NB4 (cell line): ENCODE measurements at regions not wholly inside any gene's neighbourhood (a gene's known extent, or its start where the extent isn't known, plus 50 kb on each side); places are given as distances from the start of the nearest gene placed in this dataset.

Source experiments
- DNase-seq: peaks from one replicate; pipeline ENCODE4 v3.0.0; 2010; ENCODE audit warnings: low read depth
- H3K4me3 ChIP-seq: one replicate; pipeline ENCODE4 v1.5.1; 2011; ENCODE audit warnings: mild to moderate bottlenecking, low read depth, low read length, moderate library complexity
- MYC ChIP-seq: IDR thresholded peaks from 2 replicates; pipeline ENCODE4 v1.6.1; 2011; ENCODE audit warnings: low read depth, low read length
- POLR2A ChIP-seq: IDR thresholded peaks from 2 replicates; pipeline ENCODE4 v1.6.1; 2011; ENCODE audit warnings: mild to moderate bottlenecking; ENCODE audit not compliant: insufficient read length; ENCODE audit errors: extremely low read depth
- TF ChIP-seq, protein P1 (sequence below): IDR thresholded peaks from one replicate; pipeline ENCODE4 v1.5.1; 2012; ENCODE audit warnings: low read depth, low read length
- TF ChIP-seq, protein P2 (sequence below): IDR thresholded peaks from 2 replicates; pipeline ENCODE4 v1.6.1; 2011; ENCODE audit warnings: low read depth, low read length

DNA sequence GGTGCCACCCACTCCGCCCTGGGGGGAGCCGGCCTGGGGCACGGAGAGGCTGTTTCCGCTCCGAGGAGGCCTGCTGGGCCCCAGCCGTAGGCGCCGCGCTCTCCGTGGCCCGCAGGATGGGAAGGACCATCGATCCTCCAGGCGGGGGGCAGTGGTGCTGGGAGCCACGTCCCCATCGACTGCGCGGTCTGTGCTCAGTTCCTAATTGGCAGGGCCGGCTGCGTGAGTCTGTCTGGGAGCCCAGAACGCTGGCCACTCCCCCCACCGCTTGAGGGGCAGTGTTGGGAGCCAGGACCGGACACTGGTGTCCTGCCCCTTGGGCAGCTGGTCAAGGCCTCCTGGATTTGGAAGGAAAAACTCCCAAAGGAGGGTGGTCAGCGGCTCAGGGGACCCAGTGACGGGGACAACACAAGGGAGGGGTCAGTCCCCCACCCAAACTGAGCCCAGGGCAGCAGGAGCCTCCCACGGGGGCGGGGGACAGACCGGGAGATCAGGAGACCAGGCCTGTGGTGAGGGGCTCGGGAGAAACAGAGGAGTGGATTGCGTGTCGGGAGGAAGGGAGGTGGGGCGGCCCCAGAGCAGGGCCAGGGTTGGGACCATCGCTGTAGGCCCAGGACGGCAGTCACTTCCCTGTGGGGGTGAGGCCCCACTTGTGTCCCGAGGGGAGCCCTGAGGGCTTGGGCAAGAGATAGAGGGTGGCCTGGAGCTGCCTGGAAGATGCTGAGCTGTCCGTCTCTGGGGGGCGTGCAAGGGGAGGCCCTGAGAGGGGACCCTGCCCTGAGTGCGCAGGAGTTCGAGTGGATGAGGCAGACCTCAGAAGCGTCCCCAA is 89.0 kb downstream of the UNCX start:
- no peak overlapping the region for H3K4me3 ChIP-seq
- DNase-seq: peak; percentile 45
- TF ChIP-seq, protein P1, sequence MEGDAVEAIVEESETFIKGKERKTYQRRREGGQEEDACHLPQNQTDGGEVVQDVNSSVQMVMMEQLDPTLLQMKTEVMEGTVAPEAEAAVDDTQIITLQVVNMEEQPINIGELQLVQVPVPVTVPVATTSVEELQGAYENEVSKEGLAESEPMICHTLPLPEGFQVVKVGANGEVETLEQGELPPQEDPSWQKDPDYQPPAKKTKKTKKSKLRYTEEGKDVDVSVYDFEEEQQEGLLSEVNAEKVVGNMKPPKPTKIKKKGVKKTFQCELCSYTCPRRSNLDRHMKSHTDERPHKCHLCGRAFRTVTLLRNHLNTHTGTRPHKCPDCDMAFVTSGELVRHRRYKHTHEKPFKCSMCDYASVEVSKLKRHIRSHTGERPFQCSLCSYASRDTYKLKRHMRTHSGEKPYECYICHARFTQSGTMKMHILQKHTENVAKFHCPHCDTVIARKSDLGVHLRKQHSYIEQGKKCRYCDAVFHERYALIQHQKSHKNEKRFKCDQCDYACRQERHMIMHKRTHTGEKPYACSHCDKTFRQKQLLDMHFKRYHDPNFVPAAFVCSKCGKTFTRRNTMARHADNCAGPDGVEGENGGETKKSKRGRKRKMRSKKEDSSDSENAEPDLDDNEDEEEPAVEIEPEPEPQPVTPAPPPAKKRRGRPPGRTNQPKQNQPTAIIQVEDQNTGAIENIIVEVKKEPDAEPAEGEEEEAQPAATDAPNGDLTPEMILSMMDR: no peak
- TF ChIP-seq MYC: no peak
- no peak for TF ChIP-seq POLR2A
- TF ChIP-seq, protein P2, sequence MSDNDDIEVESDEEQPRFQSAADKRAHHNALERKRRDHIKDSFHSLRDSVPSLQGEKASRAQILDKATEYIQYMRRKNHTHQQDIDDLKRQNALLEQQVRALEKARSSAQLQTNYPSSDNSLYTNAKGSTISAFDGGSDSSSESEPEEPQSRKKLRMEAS: no peak

DNA sequence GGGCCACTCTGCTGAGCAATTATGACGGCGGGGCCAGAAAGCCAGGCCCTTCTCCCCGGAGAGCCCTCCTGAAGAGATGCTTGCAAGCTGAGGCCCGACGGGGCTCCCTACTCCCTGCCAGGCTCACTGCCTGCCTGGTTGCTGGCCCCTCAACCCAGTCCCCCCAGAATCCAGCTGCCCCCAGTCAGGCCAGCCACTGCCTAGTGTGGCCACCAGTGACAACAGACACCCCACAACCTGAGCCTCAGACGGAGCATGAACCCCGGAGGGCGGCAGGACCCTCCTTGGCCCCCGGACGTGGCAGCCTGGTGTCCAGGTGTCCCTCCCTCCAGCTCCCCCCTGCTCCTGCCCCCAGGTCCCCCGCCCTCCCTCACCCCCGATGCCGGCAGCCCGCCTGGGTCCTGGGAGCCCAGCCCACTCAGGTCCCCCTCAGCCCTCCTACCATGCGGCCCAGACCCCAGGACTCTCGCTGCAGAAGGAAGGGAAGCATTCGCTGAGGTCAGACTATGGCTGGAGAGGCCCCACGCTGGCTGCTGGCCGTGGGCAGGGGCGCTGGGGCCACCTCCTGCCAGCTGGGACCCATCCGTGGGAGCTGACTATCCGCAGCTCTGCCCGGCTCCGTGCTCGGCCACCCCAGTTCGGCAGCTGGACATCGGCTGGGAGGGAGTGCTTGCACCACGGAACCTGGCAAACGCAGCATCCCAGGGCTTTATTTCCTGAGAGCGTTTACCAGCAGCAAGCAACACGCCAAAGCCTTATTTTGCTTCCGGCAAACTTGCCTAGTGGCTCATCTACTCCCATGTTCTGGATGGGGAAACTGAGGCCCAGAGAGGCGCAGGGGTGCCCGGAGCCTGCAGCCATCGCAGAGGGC is 89.8 kb downstream of the UNCX start:
- no peak overlapping the region for H3K4me3 ChIP-seq
- no peak for DNase-seq
- TF ChIP-seq MYC (no peak), POLR2A (no peak)
- TF ChIP-seq, protein P2: no peak

GRCh38 chr7:1323178-1324027 is 90.7 kb downstream of the UNCX start:
- no peak for DNase-seq
- TF ChIP-seq, protein P1: no peak
- no peak for TF ChIP-seq POLR2A
- TF ChIP-seq, protein P2: no peak
- no peak for TF ChIP-seq MYC
- no peak overlapping the region for H3K4me3 ChIP-seq

DNA sequence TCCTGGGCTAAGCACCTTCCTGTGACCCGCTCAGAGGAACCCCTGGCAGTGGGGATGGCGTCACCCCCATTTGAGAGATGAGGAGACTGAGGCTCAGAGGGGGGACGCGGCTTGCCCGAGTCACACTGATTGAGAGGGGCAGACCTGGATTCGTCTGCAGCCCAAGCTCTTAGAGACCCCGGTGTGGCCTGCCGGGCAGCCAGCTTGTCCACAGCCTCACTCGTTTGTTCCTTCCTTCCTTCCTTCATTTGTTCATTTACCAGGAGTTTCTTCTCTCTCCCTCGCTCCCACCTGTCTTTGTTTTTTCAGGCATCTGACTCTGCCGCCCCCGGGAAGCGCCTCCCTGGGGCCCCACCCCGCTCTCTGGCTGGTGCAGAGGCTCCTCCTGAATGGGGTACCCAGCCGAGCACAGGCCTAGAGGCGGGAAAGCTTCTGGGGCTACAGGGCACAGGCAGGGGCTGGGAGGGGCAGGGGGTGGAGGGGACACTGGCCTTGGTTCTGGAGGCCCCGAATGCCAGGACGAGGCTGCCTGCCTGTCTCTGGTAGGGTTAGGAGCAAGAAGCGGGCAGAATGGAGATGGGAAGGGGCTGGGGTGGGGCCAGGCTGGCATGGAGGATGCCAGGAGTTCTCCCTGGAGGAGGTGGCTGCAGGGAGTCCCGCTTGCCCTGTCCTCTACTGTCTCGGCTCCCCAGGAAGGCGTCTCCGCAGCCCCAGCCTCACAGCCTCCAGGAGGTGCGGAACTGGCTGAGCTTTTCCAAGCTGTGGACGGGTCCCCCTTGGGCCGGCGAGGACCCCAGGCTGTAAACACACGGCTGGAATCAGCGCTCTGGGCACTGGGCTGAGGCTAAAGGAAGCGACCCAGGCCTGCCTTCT is 91.6 kb downstream of the UNCX start:
- no peak for TF ChIP-seq POLR2A
- DNase-seq: no peak
- no peak overlapping the region for H3K4me3 ChIP-seq

DNA sequence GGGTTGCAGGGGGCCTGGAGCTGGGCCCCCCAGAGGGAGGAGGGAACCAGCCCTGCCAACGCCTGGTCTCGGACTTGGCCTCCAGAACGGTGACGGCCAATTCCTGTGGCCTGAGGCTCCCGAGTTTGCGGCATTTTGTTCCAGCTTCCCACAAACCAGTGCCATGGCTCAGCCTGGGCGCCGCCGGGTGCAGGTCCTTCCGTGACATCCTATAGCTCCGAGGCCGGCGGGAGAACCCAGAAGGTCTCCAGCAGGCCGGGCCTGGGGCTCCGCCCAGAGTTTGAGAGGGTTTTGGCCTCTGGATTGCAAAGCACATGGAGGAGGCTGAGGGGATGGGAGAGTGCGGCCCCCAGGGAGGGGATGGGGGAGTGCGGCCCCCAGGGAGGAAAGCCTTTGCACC is 92.6 kb downstream of the UNCX start:
- no peak for DNase-seq
- H3K4me3 ChIP-seq: no peak overlapping the region
- no peak for TF ChIP-seq MYC
- TF ChIP-seq, protein P1: no peak
- no peak for TF ChIP-seq POLR2A
- TF ChIP-seq, protein P2: no peak

DNA sequence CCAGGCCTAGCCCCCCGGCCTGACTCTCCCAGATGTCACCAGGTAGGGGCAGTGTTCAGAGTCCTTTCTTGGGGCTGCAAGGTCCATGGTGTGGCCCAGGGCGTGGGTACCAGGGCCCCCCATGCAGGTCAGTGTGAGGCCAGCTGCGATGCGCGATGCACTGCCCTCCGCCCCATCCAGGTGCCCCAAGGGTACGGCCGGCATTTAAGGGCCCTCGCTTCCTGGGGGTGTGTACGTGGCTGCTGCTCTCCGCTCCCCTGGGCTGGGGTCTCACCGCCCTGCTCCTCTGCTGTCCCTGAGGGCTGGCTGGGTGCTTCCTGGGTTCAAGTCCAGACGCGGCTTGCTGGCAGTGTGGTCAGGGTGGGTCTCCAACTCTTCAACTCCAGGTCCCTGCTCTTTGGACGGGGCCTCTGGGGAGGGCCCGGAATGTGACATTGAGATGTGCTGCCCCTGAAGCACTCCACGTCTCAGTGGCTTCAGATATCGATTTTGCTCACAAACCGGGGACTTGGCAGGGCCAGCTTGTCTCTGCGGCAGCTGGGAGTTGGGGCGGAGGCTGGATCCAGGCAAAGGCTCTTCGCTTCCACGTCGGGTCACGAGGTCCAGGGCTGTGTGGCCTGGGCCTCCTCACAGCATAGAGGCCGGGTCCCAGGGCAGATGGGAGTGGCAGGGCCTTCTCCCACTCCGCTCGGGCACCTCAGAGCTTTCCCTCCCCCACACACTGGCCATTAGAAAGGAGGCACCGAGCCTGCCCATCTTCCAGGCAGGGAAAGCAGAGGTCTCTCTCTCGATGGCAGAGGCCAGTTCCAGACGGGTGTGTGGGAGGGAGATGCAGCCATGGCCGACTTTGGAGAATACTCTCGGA is 93.2 kb downstream of the UNCX start:
- TF ChIP-seq, protein P2: no peak
- TF ChIP-seq POLR2A (no peak), MYC (no peak)
- TF ChIP-seq, protein P1: no peak
- no peak for DNase-seq
- no peak overlapping the region for H3K4me3 ChIP-seq
